ENCODE measurements at regions not wholly inside any gene's neighbourhood (a gene's known extent, or its start where the extent isn't known, plus 50 kb on each side); places are given as distances from the start of the nearest gene placed in this dataset.
"Not testable (repeated sequence)": the region's sequence is repeated elsewhere in the genome, so short reads cannot be mapped to it uniquely, and the experiment has no call there.

DNA sequence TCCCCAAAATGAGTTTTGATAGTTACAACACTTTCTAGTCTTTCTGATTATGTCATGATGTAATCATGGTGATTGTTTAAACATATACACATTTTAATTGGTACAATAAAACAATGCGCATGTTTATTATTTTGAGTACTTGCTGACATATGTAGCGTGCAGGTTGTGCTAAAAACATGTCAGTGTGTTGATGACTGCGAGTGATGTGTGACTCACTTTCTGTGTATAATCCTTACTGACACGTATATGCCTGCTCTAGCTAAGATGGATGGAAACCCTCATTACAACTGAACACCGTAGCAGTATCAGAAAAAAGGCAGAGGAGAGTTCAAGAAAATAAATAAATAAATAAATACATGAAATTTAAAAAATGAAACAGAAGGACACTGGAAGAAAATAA, 1552.4 kb upstream of the FLRT2 start:
- Histone ChIP-seq H3K36me3 (ENCODE audit: insufficient read depth, low read length) (no peaks in the 10 kb centered on the region), H3K27ac (ENCODE audit: low read depth in 1 of 2, low read length in 2 of 2) (no peak overlapping the region), H3K9me3 (ENCODE audit: control insufficient read depth in 1 of 2, insufficient read depth in 1 of 2, low read length in 2 of 2) (no peaks in the 10 kb centered on the region), H3K27me3 (ENCODE audit: control insufficient read depth in 1 of 2, insufficient read depth in 2 of 2, low read length in 2 of 2) (no peaks in the 10 kb centered on the region), H3K4me1 (ENCODE audit: insufficient read depth, low read length) (no peaks in the 10 kb centered on the region), H3K4me3 (ENCODE audit: low read length) (no peak overlapping the region)
- no peak for TF ChIP-seq CTCF (IDR thresholded peaks at IDR 0.05)
- no peaks in the 10 kb centered on the region for H3K4me1 Mint-ChIP-seq (ENCODE audit: low read depth)
- no peak for ATAC-seq (ENCODE audit: poor library complexity)
- no peaks in the 10 kb centered on the region for H3K36me3 Mint-ChIP-seq (ENCODE audit: low read depth)
- intact Hi-C loops (cut with DNase I, micrococcal nuclease), result no loop called here
- no peak overlapping the region for H3K27ac Mint-ChIP-seq
- DNase-seq, result no peak
- peaks cover 19% of the 10 kb centered on the region for H3K9me3 Mint-ChIP-seq
- H3K4me3 Mint-ChIP-seq, result no peak overlapping the region
- H3K27me3 Mint-ChIP-seq, result no peaks in the 10 kb centered on the region
- ChIA-PET CTCF (no interaction called here), POLR2A (no interaction called here)

DNA sequence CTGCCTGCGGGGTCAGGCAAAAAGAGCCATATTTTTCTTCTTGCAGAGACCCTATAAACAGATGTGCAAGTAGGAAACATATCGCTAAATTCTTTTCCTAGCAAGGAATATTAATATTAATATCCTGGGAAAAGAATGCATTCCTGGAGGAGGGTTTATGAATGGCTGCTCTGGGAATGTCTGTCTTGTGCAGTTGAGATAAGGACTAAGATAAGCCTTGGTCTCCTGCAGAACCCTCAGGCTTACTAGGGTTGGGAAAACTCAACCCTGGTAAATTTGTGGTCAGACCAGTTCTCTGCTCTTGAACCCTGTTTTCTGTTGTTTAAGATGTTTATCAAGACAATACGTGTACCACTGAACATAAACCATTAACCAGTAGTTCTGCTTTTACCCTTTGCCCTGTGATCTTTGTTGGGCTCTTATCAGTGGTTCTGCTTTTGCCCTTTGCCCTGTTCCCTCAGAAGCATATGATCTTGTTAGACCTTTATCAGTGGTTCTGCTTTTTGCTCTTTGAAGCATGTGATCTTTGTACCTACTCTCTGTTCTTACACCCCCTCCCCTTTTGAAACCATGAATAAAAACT, 1548.2 kb upstream of the FLRT2 start:
- H3K36me3 ChIP-seq (ENCODE audit: insufficient read depth, low read length); ATAC-seq (ENCODE audit: poor library complexity); POLR2A ChIA-PET; H3K9me3 ChIP-seq (ENCODE audit: control insufficient read depth in 1 of 2, insufficient read depth in 1 of 2, low read length in 2 of 2); H3K9me3 Mint-ChIP-seq; H3K4me3 Mint-ChIP-seq; intact Hi-C loops (cut with DNase I, micrococcal nuclease); H3K27me3 Mint-ChIP-seq; H3K27ac Mint-ChIP-seq; DNase-seq; H3K36me3 Mint-ChIP-seq (ENCODE audit: low read depth); H3K27ac ChIP-seq (ENCODE audit: low read depth in 1 of 2, low read length in 2 of 2); H3K27me3 ChIP-seq (ENCODE audit: control insufficient read depth in 1 of 2, insufficient read depth in 2 of 2, low read length in 2 of 2); H3K4me3 ChIP-seq (ENCODE audit: low read length); H3K4me1 ChIP-seq (ENCODE audit: insufficient read depth, low read length); H3K4me1 Mint-ChIP-seq (ENCODE audit: low read depth); CTCF ChIA-PET: not testable (repeated sequence)

DNA sequence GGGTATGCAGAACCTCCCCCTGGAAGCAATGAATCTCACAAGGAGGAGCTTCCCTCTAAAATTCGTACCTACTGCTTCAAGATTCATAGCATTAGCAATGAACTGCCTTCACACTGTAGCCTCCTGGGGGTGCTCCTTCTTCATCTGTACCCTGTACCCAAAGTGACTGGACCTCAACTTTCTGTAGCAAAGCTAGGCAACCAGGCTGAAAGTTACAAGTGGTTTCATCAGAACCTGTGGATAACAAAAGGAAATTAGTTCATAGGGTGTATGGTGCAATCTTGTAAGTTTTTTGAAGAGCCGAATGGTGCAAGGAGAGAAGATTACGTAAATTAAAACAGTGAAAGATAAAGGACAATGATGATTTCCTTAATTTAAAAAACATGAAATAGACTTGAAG, 1541.7 kb upstream of the FLRT2 start:
- intact Hi-C loops (cut with DNase I, micrococcal nuclease), result no loop called here
- no peak overlapping the region for H3K27ac Mint-ChIP-seq
- no peak overlapping the region for H3K4me3 Mint-ChIP-seq
- H3K4me1 ChIP-seq (ENCODE audit: insufficient read depth, low read length), result no peaks in the 10 kb centered on the region
- DNase-seq, result no peak
- peaks cover 10% of the 10 kb centered on the region for H3K9me3 Mint-ChIP-seq
- H3K36me3 ChIP-seq (ENCODE audit: insufficient read depth, low read length), result no peaks in the 10 kb centered on the region
- TF ChIP-seq CTCF (IDR thresholded peaks at IDR 0.05), result no peak
- H3K27me3 Mint-ChIP-seq, result no peaks in the 10 kb centered on the region
- peaks cover 0 to 6% of the 10 kb centered on the region in 2 experiments for H3K9me3 ChIP-seq (ENCODE audit: control insufficient read depth in 1 of 2, insufficient read depth in 1 of 2, low read length in 2 of 2)
- H3K4me3 ChIP-seq (ENCODE audit: low read length), result no peak overlapping the region
- CTCF ChIA-PET, result no interaction called here
- H3K27ac ChIP-seq (ENCODE audit: low read depth in 1 of 2, low read length in 2 of 2), result no peak overlapping the region
- ATAC-seq (ENCODE audit: poor library complexity), result no peak
- no peaks in the 10 kb centered on the region for H3K27me3 ChIP-seq (ENCODE audit: control insufficient read depth in 1 of 2, insufficient read depth in 2 of 2, low read length in 2 of 2)
- no peaks in the 10 kb centered on the region for H3K4me1 Mint-ChIP-seq (ENCODE audit: low read depth)
- no peaks in the 10 kb centered on the region for H3K36me3 Mint-ChIP-seq (ENCODE audit: low read depth)
- POLR2A ChIA-PET, result no interaction called here

- H3K36me3 Mint-ChIP-seq (ENCODE audit: low read depth), result no peaks in the 10 kb centered on the region
- Histone ChIP-seq H3K27ac (ENCODE audit: low read depth in 1 of 2, low read length in 2 of 2) (no peak overlapping the region), H3K36me3 (ENCODE audit: insufficient read depth, low read length) (no peaks in the 10 kb centered on the region), H3K4me3 (ENCODE audit: low read length) (no peak overlapping the region), H3K27me3 (ENCODE audit: control insufficient read depth in 1 of 2, insufficient read depth in 2 of 2, low read length in 2 of 2) (no peaks in the 10 kb centered on the region), H3K9me3 (ENCODE audit: control insufficient read depth in 1 of 2, insufficient read depth in 1 of 2, low read length in 2 of 2) (no peaks in the 10 kb centered on the region), H3K4me1 (ENCODE audit: insufficient read depth, low read length) (no peaks in the 10 kb centered on the region)
- TF ChIP-seq CTCF (IDR thresholded peaks at IDR 0.05), result no peak
- H3K9me3 Mint-ChIP-seq, result peaks cover 7% of the 10 kb centered on the region
- ATAC-seq (ENCODE audit: poor library complexity), result no peak
- no peak for DNase-seq
- H3K4me3 Mint-ChIP-seq, result no peak overlapping the region
- no peak overlapping the region for H3K27ac Mint-ChIP-seq
- POLR2A ChIA-PET, result no interaction called here
- H3K27me3 Mint-ChIP-seq, result no peaks in the 10 kb centered on the region
- no peaks in the 10 kb centered on the region for H3K4me1 Mint-ChIP-seq (ENCODE audit: low read depth)
- CTCF ChIA-PET, result no interaction called here
- intact Hi-C loops (cut with DNase I, micrococcal nuclease), result no loop called here
These were observed 1538.3 kb upstream of the FLRT2 start for GRCh38 chr14:83991666-83992065.

Measured in CD4-positive, alpha-beta T cell (primary cell).